ENCODE measurements at regions not wholly inside any gene's neighbourhood (a gene's known extent, or its start where the extent isn't known, plus 50 kb on each side); places are given as distances from the start of the nearest gene placed in this dataset.

- SMC1A ChIA-PET (ENCODE audit: uncharacterized antibody, unreplicated experiment) = interaction anchor here (1.0 to 10.5 kb wide), 7 partner anchors 11 to 360 kb away, joined by 3 to 223 read pairs (median 3); no protein-coding TSS in a partner anchor
- 30% methylated on average over 9 of the region's 9 CpGs for WGBS (ENCODE audit: insufficient coverage, insufficient replicate concordance, low lambda C conversion rate, missing lambda C conversion rate)
Measured at GRCh38 chr5:152144030-152144429, 219.4 kb upstream of the GLRA1 start.

More at GRCh38 chr5:152144030-152144429, 219.4 kb upstream of the GLRA1 start:
- H3K4me1 ChIP-seq (ENCODE audit: control insufficient read depth, insufficient read depth, low read length) = no peaks in the 10 kb centered on the region
- in situ Hi-C loops (cut with MboI) (no loop called here), intact Hi-C loops (cut with micrococcal nuclease; ENCODE audit: unreplicated experiment) (loop anchor here (5.0 to 10.0 kb wide), 2 partner anchors 368 to 489 kb away; no protein-coding TSS in a partner anchor)
- POLR2A ChIA-PET = no interaction called here
- H3K36me3 ChIP-seq (ENCODE audit: control insufficient read depth in 2 of 2, insufficient read depth in 2 of 2, low read length in 1 of 2) = no peaks in the 10 kb centered on the region
- FAIRE-seq = no peak
- no peaks in the 10 kb centered on the region for H3K27me3 ChIP-seq (replicated peaks in 1 of 2; ENCODE audit: control insufficient read depth in 2 of 2, insufficient read depth in 2 of 2, low read length in 1 of 2)
- H4K20me1 ChIP-seq (ENCODE audit: control insufficient read depth, insufficient read depth) = no peaks in the 10 kb centered on the region
- TF ChIP-seq, protein P1, sequence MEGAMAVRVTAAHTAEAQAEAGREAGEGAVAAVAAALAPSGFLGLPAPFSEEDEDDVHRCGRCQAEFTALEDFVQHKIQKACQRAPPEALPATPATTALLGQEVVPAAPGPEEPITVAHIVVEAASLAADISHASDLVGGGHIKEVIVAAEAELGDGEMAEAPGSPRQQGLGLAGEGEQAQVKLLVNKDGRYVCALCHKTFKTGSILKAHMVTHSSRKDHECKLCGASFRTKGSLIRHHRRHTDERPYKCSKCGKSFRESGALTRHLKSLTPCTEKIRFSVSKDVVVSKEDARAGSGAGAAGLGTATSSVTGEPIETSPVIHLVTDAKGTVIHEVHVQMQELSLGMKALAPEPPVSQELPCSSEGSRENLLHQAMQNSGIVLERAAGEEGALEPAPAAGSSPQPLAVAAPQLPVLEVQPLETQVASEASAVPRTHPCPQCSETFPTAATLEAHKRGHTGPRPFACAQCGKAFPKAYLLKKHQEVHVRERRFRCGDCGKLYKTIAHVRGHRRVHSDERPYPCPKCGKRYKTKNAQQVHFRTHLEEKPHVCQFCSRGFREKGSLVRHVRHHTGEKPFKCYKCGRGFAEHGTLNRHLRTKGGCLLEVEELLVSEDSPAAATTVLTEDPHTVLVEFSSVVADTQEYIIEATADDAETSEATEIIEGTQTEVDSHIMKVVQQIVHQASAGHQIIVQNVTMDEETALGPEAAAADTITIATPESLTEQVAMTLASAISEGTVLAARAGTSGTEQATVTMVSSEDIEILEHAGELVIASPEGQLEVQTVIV (IDR thresholded peaks at IDR 0.05; ENCODE audit: borderline replicate concordance, partially characterized antibody) = no peak
- TF ChIP-seq BHLHE40 (IDR thresholded peaks at IDR 0.05; ENCODE audit: borderline replicate concordance in 1 of 2, low read depth in 2 of 2, low read length in 1 of 2) = peak in 1 of 2 experiments; percentile 24; a peak in 1 of 4 replicates
- H3K9ac ChIP-seq (ENCODE audit: control insufficient read depth, insufficient read depth, low read length) = no peak overlapping the region
- RAD21 ChIA-PET (ENCODE audit: unreplicated experiment) = interaction anchor here (1.1 to 4.2 kb wide), 6 partner anchors 10 to 1821 kb away, joined by 3 to 120 read pairs (median 8); no protein-coding TSS in a partner anchor
- H3K9me3 ChIP-seq (replicated peaks; ENCODE audit: control insufficient read depth, insufficient read depth, low read length) = no peaks in the 10 kb centered on the region
- BruUV-seq (replicated peaks) = no TSS peak
- no peak overlapping the region for H3K4me2 ChIP-seq (ENCODE audit: control insufficient read depth, insufficient read depth)
- H3K79me2 ChIP-seq (ENCODE audit: control insufficient read depth, insufficient read depth, low read length) = no peaks in the 10 kb centered on the region
- H2AFZ ChIP-seq (ENCODE audit: control insufficient read depth, low read depth, low read length) = no peak overlapping the region
- no peak overlapping the region for H3K27ac ChIP-seq (ENCODE audit: control insufficient read depth, insufficient read depth)
- no peak for ATAC-seq
- H3K4me3 ChIP-seq = no peak overlapping the region
- no peak for DNase-seq (ENCODE audit: low read depth, low spot score)
- CTCF ChIA-PET = interaction anchor here (0.6 to 10.5 kb wide), 24 partner anchors 9 to 459 kb away, joined by 3 to 338 read pairs (median 4); no protein-coding TSS in a partner anchor
